RCC 7860 (cell line): ENCODE measurements at regions not wholly inside any gene's neighbourhood (a gene's known extent, or its start where the extent isn't known, plus 50 kb on each side); places are given as distances from the start of the nearest gene placed in this dataset.

Source experiments
- DNase-seq: peaks from one replicate; pipeline ENCODE4 v3.0.0-alpha.2; 2015; ENCODE audit warnings: low spot score
- FAIRE-seq: peaks from 2 replicates; lab custom pipeline; 2012; peaks lifted over from hg19 to GRCh38; lab: Jason Lieb, UNC

DNA sequence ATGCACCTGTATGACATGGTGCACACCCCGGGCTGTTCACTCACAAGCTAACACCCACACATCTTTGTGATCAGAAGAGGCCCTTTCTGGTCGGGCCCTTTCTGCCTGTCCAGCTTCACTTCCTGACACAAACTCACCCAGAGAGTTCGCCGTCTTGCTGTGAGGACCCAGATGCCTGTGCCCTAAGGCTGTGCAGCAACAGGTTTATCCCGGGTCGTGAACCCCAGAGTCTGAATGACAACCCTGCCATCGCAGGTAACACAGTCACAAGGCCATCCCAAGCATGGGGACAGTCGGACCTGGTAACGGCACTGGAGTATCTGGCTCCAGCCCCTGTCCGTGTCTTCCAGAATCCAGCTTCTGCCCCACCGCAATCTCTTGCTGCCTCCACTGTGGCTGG, 235.1 kb downstream of the BUD13 start:
- FAIRE-seq, result no peak
- DNase-seq, result no peak

DNA sequence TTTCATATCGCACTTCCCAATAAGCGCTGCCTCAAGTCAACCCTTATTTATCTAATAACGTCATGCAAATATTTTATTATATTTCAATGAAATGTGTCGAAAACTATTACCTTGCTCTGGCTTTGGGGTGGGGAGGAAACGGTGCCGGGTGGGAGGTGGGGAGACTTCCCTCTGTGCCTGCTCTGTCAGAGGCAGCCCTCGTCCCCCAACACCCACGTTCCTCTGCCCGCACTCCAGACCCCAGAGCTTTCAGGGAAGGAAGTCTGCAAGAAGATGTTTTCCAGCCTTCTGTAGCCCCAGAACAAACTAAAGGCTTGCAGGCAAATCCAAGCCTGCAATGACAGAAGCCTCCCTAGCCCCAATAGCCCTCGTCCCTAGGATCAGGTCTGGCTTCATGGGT, 235.7 kb downstream of the BUD13 start:
- FAIRE-seq, result no peak

DNA sequence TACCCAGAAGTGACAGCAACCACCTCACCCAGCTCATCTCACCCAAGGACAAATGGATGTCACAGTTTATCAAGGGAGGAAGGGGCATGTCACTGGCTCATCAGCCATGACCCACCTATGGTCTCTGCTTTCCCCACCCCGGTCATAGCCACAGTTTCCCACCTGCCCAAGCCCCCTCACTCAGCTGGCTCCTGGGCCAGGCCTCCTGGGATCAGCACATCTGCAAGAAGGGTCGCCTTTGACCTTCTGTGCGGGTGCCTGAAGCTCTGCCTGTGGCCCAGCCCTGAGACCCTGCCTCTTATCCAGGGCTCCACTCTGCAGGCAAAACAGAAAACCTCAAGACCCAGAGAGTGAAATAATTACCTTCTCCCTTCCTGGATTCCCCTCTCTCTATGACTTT, 236.4 kb downstream of the BUD13 start:
- no peak for FAIRE-seq

More for the DNA sequence above, 235.7 kb downstream of the BUD13 start:
- no peak for DNase-seq

DNA sequence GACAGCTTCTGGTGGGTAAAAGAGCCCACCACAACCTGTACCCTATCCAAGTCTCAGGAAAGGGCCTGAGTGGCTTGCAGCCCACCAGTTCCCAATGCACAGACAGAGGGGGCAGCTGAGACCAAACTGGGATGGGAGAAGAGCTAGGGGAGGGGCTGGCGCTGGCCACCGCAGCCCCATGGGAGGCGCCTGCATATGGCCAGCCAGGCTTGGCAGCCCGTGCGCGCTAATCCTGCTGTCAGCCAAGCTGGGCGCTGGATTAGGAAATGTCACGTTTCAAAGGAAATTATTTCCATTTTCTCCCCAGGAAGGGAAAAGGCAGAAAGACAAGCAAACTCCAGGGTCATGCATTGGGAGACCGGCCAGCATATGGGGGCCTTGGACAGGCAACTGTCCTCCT, 236.8 kb downstream of the BUD13 start:
- FAIRE-seq (no peak), DNase-seq (no peak)

More for the DNA sequence above, 236.4 kb downstream of the BUD13 start:
- DNase-seq, result no peak

DNA sequence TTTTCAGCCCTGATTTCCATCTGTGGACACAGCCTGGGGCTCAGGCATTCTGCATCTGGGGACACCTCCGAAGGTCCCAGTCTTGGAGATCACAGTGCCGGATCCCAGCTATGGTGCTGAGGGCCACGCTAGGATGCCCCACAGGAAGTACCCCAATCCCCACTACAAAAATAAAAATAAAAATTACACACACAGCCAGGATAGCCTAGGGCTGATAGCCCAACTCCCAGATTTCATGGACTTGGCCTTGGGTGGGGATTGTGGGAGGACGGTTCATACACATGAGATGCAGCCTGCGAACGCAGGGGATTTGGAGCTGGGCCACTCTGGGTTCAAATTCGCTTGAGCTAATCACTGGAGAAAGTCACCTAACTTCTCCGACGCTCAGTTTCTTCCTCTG, 237.7 kb downstream of the BUD13 start:
- no peak for DNase-seq
- FAIRE-seq, result no peak

DNA sequence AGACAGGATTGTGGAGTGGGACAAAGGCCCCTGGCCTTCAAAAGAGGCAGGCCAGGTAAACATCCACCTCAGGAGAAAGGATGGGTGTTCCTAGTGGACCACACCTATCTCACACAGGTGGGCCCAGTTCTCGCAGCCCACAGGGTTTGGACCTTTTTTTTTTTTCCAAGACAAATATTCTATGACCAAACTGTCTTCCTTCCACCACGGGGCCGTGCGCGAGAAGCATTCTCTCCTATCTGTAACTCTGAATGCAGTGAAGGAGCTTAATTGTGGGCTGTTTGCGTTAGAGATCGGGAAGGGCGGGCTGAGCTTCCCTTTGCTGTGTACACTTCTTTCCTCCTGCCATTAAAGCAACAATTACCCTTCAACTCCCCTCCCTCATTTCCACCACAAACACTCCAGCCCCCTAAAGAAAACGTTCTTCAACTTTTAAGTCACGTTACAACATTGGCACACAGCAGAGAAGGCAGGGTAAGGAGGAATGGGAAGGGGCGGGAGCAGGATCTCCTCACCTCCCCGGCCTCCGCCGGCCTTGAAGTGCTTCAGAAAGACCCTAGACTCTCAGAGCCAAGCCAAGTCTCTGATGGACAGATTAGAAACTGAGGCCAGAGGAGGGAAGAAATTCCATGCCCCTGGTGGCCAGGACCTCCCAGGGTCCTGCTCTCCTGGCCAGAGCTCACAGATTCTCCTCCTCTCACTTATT, 238.4 kb downstream of the BUD13 start:
- no peak for DNase-seq
- no peak for FAIRE-seq

DNA sequence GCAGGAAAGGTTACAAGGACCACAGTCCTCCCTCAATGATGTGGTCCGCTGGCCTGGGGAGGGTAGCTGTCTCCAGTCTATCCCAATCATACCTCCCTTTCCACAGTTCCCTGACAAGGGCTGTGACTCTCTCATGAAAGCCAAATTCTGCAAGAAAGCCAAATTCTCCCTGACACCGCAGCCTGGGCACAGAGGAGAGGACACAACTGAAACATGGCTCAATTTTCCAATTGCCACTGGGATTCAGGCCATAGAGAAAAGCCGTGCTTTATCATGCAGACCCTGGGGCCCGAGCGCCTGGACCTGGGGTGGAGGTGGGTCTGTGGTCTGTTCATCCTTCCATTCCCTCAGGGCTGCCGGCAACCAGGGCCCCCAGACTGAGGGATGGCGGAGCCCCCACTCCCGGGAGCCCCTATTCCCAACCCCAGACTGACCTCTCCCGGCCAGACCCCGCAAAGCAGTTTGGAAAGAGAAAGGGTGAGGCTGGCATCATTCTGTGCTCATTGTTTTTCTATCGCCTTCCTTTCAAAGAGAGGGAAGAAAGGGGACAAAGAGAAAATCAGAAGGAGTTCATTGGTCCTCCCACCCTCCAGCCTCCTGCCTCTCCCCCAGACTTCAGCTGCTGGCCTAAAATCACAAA, 239.5 kb downstream of the BUD13 start:
- DNase-seq (no peak), FAIRE-seq (no peak)

DNA sequence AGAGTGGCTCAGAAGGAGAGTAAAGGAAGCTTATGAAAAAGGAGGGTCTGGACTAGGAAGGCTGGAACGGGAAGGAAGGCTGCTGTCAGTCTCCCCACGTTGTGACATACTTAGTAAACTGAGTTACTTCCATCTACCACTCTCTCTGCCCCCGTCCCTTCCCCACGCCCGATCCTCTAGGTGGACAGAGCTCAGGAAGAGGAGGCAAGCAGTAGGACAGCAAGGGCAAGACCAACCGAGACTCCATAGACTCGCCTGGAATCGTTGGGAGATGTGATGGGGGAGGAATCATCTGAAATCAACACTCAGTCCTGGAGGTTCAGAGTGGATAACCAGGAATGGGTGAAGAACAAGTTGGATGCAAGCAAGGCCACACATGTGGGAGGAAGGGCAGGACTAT, 240.7 kb downstream of the BUD13 start:
- FAIRE-seq, result no peak

DNA sequence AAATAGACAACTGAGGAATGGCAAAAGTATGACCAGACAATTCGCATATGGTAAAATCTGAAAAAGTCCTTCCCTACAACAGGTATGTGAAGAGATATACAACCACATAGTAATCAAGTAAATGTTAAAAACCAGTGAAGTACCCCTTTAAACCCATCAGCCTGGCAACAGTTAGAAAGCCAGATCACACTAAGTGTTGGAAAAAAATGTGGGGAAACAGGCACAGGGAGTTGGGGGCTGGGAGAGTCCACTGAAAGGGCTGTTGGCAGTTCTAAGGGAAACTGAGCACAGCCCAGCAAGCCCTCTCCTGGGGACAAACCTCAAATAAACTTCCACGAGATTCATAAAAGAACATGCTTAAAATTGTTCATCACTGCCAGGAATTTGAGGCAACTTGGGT, 242.1 kb downstream of the BUD13 start:
- FAIRE-seq (no peak), DNase-seq (no peak)

More for the DNA sequence above, 240.7 kb downstream of the BUD13 start:
- no peak for DNase-seq

DNA sequence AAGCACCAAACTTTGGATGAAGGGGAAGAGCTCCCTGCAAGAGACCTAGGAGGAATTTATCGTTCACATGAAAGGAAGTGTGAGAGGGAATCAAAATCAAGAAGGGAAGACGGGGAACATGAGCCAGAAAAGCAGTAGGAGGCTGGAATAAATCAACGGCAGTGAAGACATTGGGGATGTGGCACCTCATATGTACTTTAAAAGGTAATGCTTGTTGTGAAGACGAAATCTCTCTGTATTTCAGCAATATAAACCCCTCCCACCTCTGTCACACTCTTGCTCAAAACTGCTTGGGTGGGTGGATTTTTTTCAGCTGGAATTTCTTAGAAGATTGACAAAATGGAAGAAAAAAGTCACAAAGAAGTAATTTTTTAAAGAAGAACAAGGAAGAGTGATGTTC, 243.5 kb downstream of the BUD13 start:
- DNase-seq (no peak), FAIRE-seq (no peak)

DNA sequence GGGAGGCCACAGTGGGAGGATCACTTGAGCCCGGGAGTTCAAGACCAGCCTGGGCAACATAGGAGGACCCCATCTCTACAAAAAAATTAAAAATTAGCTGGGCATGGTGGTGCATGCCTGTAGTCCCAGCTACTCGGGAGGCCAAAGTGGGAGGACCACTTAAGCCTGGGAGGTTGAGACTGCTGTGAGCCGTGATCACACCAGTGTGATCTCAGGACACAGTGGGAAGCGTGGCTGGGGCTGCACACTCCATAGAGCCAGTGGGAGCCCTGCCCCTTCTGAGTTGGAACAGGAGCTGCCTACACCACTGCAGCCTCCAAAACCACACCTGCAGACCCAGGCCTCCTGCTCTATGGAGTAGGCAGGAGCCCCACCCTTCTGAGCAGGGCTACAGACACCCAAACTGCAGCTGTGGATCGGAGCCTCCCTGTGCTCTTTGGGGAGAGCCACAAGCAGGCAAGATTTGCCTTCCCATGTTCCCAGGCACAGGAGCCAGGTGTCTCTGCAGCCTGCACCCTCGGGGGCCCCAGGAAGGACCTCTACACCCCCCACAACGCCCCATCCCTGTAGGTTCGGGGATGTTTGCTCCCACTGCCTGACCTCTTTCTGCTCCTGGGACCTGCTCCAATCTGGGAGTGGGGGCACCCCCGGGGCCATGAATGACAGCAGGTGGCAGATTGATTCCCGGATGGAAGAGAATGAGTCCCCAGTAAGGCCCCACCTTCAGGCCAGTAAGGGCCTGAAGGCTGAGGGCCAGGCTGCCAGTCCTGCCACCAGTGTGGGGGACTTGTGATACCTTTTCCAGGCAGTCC, 245.4 kb downstream of the BUD13 start:
- FAIRE-seq (no peak), DNase-seq (no peak)

DNA sequence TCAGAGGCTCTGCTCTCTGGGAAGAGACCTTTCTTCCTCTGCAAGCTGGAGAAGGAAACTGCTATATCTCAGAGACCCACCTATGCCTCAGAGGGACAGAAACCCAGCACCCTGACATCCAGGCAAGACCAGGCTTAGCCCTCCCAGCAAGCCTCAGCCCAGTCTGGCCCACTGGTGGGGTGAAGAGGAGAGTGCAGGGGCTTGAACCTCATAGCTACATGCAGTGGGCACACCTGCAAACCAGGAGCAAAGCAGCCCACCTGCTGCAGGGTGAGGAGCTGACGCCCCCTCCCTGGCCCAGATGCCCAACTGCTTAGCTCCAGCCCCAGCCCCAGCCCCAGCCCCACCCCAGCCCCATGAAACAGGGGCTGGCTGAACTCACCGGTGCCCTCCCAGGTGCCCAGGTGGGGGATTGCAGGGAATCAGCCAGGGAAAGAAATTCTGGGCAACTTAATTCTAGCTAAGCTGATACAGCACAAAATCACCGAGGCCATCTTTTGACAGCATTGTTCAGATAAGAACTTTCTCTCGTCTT, 246.8 kb downstream of the BUD13 start:
- FAIRE-seq (no peak), DNase-seq (no peak)

DNA sequence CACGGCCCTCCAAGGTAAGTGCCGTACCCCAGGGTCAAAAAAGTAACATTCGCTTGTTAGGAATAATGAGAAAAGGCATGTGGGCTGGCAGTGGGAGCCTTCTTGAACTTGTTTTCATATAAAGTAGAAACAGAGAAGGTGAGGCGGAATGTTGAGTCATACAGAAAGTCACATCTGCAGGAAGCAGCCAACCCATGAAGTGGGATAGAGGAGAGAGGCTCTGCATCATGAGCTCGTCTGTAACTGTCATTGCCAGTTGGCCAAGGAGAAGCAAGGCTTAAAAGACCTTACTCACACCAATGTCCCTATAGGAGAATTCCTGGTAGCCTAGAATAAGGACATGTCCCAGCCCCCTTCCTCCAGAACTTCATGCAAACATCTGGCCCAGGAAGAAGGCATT, 253.3 kb downstream of the BUD13 start:
- DNase-seq, result no peak
- FAIRE-seq, result no peak

DNA sequence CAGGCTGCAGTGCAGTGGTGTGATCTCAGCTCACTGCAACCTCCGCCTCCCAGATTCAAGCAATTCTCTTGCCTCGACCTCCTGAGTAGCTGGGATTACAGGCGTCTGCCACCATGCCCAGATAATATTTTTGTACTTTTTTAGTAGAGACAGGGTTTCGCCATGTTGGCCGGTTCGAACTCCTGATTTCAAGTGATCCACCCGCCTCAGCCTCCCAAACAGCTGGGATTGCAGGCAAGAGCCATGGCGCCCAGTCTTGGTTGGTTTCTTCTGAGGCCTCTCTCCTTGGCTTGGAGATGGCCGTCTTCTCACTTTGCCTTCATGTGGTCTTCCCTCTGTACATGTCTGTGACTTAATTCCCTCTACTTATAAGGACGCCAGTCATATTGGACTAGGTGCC, 254.6 kb downstream of the BUD13 start:
- FAIRE-seq, result no peak

DNA sequence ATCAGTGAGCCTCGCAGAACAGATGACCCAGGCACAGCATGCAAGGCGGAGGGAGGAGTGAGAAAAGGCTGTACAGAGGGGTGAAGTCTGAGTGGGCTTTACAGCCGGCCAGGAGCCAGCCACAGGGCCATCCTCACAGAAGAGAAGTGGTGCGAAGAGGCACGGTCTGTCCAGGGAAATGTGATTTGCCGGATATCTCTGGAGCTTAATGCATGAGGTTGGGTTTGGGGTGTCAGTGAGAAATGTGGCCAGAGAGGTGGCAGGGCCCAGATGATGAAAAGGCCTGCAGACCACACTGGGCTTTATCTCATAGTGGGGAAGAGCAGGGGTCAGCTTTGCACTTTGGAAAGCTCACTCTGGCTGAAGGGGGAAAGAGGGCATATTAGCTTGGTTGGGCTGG, 255.2 kb downstream of the BUD13 start:
- FAIRE-seq (no peak), DNase-seq (no peak)

More for the DNA sequence above, 254.6 kb downstream of the BUD13 start:
- DNase-seq, result no peak

DNA sequence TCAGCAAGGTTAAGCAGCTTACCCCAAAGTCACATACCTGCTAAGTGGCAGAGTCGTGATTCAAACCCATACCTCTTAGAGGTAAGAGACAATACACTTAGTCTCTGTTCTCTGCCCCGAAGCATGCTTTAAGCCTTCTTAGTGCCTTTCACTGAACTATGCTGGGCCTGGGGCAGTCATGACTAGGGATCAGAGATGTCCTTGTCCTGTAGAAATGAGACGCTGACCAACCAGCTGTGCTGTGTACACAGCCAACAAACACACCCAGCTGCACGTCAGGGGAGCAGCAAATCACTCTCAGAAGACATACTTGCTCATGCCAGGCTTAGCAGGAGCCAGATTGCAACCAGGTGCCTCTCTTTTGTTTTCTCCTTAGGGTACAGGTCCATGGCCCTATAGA, 255.7 kb downstream of the BUD13 start:
- FAIRE-seq, result no peak
- no peak for DNase-seq

DNA sequence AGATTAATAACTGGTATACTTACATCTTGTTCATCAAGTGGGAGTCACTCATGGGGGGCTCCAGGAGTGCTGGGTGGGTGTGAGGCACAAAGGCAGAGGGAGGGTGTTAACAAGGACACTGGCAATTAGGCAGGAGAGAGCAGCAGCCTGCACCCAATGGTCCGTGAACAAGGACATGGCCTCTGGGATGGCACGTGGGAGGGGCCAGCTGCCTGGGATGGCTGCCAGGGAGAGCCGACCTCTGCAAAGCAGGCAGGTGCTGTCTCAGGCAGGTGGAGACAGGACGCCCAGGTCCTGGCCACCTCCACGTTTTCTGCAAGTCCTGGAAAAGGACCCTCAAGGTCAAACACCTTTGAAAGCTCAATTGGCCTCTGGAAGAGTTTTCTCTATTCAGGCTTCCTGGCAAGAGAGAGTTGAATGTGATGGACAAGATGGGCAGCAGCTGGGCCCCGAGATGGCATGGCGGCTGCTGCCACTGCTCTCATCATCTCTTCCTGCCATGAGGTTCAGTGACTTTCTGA, 257.1 kb downstream of the BUD13 start:
- FAIRE-seq (no peak), DNase-seq (no peak)

DNA sequence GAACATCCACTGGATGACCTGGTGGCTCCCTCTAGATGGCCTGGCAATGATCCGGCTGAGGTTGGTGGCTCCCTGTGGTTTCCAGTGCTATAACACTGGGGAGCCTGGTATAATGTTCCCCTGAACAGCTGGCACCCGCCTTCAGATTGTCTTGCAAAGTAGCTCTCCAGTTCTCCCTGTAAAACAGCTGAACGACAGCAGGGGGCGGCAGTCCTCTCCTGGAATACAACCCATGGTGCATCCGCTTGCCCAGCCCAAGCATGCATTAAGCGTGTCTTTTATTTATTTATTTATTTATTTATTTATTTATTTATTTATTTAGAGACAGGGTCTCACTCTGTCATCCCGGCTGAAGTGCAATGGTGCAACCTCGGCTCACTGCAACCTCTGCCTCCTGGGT, 258.9 kb downstream of the BUD13 start:
- DNase-seq, result peak; percentile 11
- no peak for FAIRE-seq

DNA sequence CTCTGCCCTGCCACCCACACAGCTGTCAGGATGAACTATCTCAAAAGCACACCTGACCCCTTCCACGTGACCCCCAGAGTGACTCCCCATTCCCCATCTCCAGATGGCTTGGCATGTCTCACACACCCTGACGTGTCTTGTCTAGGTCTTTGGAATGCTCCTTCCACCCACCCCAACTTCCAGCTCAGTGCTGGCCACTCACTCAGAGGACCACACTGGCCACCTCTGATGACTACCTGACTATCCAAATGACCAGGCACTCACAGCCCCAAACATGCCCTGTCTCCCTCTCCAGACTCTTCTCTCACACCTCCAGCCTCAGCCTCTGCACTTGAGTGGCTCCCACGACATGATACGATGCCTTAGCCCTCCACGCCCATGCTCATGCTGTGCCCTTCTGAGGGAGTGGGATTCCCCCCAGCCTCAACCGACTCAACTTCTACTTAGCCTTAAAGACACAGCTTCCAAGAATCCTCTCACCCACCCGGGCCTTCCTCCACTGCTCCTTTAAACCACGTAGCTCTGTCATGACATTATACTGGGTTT, 259.4 kb downstream of the BUD13 start:
- FAIRE-seq (no peak), DNase-seq (no peak)

DNA sequence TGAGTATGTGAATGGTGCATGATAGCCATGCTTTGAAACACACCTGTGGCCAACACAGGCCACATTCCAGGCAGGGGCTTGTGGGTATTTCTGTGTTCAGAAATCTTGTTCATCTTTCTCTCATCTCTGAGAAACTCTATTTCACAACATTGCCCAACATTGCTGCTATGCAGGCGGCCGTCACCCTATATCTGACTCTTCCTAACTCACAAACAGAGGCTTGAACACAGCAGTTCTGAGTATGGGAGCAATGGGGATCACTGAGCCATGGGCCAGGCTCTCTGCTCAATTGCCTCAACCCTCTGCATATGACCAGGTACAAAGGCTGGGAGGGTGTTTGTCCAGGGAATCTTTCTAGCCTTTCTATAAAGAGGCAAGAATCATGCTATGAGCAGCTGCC, 259.9 kb downstream of the BUD13 start:
- DNase-seq, result no peak
- no peak for FAIRE-seq

DNA sequence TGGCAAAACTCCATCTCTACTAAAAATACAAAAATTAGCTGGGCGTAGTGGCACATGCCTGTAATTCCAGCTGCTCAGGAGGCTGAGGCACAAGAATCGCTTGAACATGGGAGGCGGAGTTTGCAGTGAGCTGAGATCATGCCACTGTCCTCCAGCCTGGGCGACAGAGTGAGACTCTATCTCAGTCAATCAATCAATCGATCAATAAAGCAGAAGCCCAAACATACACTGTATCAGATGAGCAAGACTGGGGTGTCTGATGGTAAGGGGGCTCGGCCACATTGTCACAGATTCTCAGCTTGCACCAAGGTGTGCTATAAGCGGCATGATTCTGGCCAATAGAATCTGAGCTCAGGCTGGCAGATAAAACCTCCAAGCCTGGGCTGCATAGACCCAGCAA, 261.1 kb downstream of the BUD13 start:
- FAIRE-seq, result no peak
- DNase-seq, result no peak
